Caco-2 (cell line): ENCODE measurements at regions not wholly inside any gene's neighbourhood (a gene's known extent, or its start where the extent isn't known, plus 50 kb on each side); places are given as distances from the start of the nearest gene placed in this dataset.

Experiments
- BruUV-seq: library from RNA; stranded (reverse); fragments of 400-500 nt; replicated peaks from 2 replicates; lab custom pipeline; 2021; lab: Mats Ljungman, UMichigan
- CTCF ChIA-PET: fragments of 300-600 bp; sonication (Branson Sonifier 250); formaldehyde crosslinking; loops from one replicate; lab custom pipeline; 2022; ENCODE audit warnings: antibody characterized with exemption; lab: Charles Lee
- POLR2A ChIA-PET: fragments of 300-600 bp; sonication (Branson Sonifier 250); formaldehyde crosslinking; loops from one replicate; lab custom pipeline; 2022; ENCODE audit warnings: antibody characterized with exemption; lab: Charles Lee
- DNase-seq, 2 experiments: peaks; one replicate each; pipeline versions ENCODE4 v3.0.0 to v3.0.0-alpha.2; 2020 to 2022
- H3K27me3 ChIP-seq: replicated peaks from 2 replicates; pipeline ENCODE4 v1.6.0; 2011; ENCODE audit warnings: low read length; ENCODE audit not compliant: control insufficient read depth, insufficient read depth
- H3K36me3 ChIP-seq: 2 replicates; pipeline ENCODE4 v1.5.1; 2011; ENCODE audit warnings: low read length; ENCODE audit not compliant: control insufficient read depth, insufficient read depth
- H3K4me1 ChIP-seq: fragments of 250-450 bp; sonication (Bioruptor Pico); 2 replicates; pipeline ENCODE4 v1.5.1; 2020; ENCODE audit warnings: mild to moderate bottlenecking
- H3K4me3 ChIP-seq: 2 replicates; pipeline ENCODE4 v1.5.1; 2011; ENCODE audit warnings: low read depth, mild to moderate bottlenecking, control low read depth, low read length
- H3K9me3 ChIP-seq: fragments of 250-450 bp; sonication (Bioruptor Pico); 2 replicates; pipeline ENCODE4 v1.5.1; 2020; ENCODE audit warnings: mild to moderate bottlenecking, moderate library complexity
- H3K27ac Mint-ChIP-seq: one replicate; pipeline ENCODE4 v1.8.0; 2022; ENCODE audit warnings: mixed read lengths; ENCODE audit not compliant: unreplicated experiment
- H3K27me3 Mint-ChIP-seq: one replicate; pipeline ENCODE4 v1.8.0; 2022; ENCODE audit warnings: mixed read lengths; ENCODE audit not compliant: insufficient read depth, unreplicated experiment
- H3K36me3 Mint-ChIP-seq: one replicate; pipeline ENCODE4 v1.8.0; 2022; ENCODE audit warnings: mild to moderate bottlenecking, mixed read lengths; ENCODE audit not compliant: insufficient read depth, unreplicated experiment
- H3K4me1 Mint-ChIP-seq: one replicate; pipeline ENCODE4 v1.8.0; 2022; ENCODE audit warnings: low read depth, mixed read lengths; ENCODE audit not compliant: unreplicated experiment
- H3K4me3 Mint-ChIP-seq: one replicate; pipeline ENCODE4 v1.8.0; 2022; ENCODE audit warnings: mild to moderate bottlenecking, moderate library complexity, mixed read lengths; ENCODE audit not compliant: unreplicated experiment
- H3K9me3 Mint-ChIP-seq: one replicate; pipeline ENCODE4 v1.8.0; 2022; ENCODE audit warnings: mixed read lengths; ENCODE audit not compliant: unreplicated experiment
- intact Hi-C: fragments of 100-400 bp; cut with micrococcal nuclease; formaldehyde crosslinking; loops from one replicate; pipeline ENCODE4 v1.10.0; 2022; ENCODE audit not compliant: unreplicated experiment
- TF ChIP-seq, protein P1 (sequence below), 2 experiments: fragments of 200-600 bp in 1 of 2; IDR thresholded peaks; 1 replicate in 1 of 2; 2 replicates in 1 of 2; pipeline versions ENCODE4 v1.5.1 to v1.8.0; 2011 to 2022; ENCODE audit warnings: antibody characterized with exemption in 1 of 2, control low read depth in 1 of 2, inconsistent platforms in 1 of 2, low read depth in 1 of 2, low read length in 1 of 2, mild to moderate bottlenecking in 1 of 2, moderate library complexity in 1 of 2; ENCODE audit not compliant: insufficient read depth in 1 of 2, severe bottlenecking in 1 of 2, unreplicated experiment in 1 of 2

DNA sequence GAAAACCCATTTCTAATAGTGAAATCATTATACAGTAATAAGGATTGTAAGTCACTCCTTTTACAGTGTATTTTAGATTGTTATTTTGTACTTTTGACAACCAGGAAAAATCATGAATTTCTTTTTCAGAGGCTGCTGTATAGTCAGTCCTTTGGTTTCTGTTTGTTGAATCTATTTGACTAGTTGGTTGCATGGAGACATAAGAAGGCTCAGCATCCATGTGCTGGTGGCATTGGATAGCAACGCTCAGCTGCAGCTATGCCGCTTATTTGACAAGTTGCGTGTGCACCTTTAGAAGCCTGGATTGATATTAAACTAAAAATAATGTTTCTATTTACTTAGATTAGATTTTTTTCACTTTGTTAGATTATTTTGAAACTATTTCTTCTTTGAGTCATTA lies 254.1 kb upstream of the SYT4 start:
- no peak overlapping the region for H3K4me3 Mint-ChIP-seq
- H3K27me3 ChIP-seq, result no peaks in the 10 kb centered on the region
- H3K9me3 Mint-ChIP-seq, result no peaks in the 10 kb centered on the region
- no peaks in the 10 kb centered on the region for H3K27me3 Mint-ChIP-seq
- TF ChIP-seq, protein P1, sequence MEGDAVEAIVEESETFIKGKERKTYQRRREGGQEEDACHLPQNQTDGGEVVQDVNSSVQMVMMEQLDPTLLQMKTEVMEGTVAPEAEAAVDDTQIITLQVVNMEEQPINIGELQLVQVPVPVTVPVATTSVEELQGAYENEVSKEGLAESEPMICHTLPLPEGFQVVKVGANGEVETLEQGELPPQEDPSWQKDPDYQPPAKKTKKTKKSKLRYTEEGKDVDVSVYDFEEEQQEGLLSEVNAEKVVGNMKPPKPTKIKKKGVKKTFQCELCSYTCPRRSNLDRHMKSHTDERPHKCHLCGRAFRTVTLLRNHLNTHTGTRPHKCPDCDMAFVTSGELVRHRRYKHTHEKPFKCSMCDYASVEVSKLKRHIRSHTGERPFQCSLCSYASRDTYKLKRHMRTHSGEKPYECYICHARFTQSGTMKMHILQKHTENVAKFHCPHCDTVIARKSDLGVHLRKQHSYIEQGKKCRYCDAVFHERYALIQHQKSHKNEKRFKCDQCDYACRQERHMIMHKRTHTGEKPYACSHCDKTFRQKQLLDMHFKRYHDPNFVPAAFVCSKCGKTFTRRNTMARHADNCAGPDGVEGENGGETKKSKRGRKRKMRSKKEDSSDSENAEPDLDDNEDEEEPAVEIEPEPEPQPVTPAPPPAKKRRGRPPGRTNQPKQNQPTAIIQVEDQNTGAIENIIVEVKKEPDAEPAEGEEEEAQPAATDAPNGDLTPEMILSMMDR (IDR thresholded peaks at IDR 0.05; ENCODE audit: insufficient read depth in 1 of 2, low read depth in 1 of 2, low read length in 1 of 2, severe bottlenecking in 1 of 2, unreplicated experiment in 1 of 2), result no peak
- H3K27ac Mint-ChIP-seq, result no peak overlapping the region
- H3K4me1 ChIP-seq, result no peaks in the 10 kb centered on the region
- H3K9me3 ChIP-seq, result no peaks in the 10 kb centered on the region
- H3K36me3 ChIP-seq, result no peaks in the 10 kb centered on the region
- no peaks in the 10 kb centered on the region for H3K4me1 Mint-ChIP-seq
- ChIA-PET POLR2A (no interaction called here), CTCF (no interaction called here)
- intact Hi-C loops, result no loop called here
- BruUV-seq, result no TSS peak
- no peaks in the 10 kb centered on the region for H3K36me3 Mint-ChIP-seq
- DNase-seq, result no peak
- no peak overlapping the region for H3K4me3 ChIP-seq

DNA sequence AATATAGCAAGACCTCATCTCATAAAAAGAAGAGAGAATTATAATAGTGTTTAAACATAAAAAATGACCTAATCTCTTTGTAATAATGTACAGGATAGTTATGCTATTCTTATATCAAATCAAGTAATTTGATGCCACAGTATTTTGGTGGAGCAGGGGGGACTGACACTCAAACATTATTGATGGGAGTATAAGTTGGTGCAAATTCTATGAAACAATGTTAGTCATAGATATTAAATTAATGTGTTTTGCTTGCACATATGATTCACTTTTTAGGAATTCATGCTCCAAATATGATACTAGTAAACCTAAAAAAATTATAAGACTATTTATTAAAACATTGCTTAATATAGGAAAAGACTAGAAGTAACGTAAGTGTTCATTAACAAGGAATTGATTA lies 256.1 kb upstream of the SYT4 start:
- no peak for DNase-seq
- H3K36me3 Mint-ChIP-seq, result no peaks in the 10 kb centered on the region
- Histone ChIP-seq H3K9me3 (no peaks in the 10 kb centered on the region), H3K36me3 (no peaks in the 10 kb centered on the region), H3K4me3 (no peak overlapping the region), H3K4me1 (no peaks in the 10 kb centered on the region), H3K27me3 (no peaks in the 10 kb centered on the region)
- H3K27me3 Mint-ChIP-seq, result peaks cover 2% of the 10 kb centered on the region
- intact Hi-C loops, result no loop called here
- BruUV-seq, result no TSS peak
- H3K4me1 Mint-ChIP-seq, result no peaks in the 10 kb centered on the region
- POLR2A ChIA-PET, result no interaction called here
- CTCF ChIA-PET, result no interaction called here
- no peak overlapping the region for H3K4me3 Mint-ChIP-seq
- H3K27ac Mint-ChIP-seq, result no peak overlapping the region
- TF ChIP-seq, protein P1 (IDR thresholded peaks at IDR 0.05; ENCODE audit: insufficient read depth in 1 of 2, low read depth in 1 of 2, low read length in 1 of 2, severe bottlenecking in 1 of 2, unreplicated experiment in 1 of 2), result no peak
- H3K9me3 Mint-ChIP-seq, result no peaks in the 10 kb centered on the region

DNA sequence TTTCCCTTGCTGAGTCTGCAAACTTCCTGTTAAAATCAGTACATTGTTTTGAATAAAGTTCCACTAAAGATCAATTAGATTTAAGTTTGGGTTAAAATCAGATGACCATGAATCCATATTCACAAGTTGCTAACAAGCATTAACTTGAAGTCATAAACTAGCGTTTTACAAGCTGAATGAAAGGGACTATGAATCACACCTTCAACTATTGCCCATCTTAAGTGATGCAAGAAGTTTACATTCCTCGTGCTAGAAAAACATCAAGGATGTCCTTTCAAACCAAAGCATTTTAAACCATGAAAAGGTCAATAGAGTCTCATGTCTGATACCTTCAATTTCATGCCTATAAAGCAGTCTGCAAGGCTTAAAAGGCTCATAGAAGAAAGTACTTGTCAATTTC lies 257.2 kb upstream of the SYT4 start:
- no TSS peak for BruUV-seq
- peaks cover 2% of the 10 kb centered on the region for H3K27me3 Mint-ChIP-seq
- intact Hi-C loops, result no loop called here
- TF ChIP-seq, protein P1 (IDR thresholded peaks at IDR 0.05; ENCODE audit: insufficient read depth in 1 of 2, low read depth in 1 of 2, low read length in 1 of 2, severe bottlenecking in 1 of 2, unreplicated experiment in 1 of 2), result no peak
- no peaks in the 10 kb centered on the region for H3K4me1 ChIP-seq
- ChIA-PET POLR2A (no interaction called here), CTCF (no interaction called here)
- H3K4me3 Mint-ChIP-seq, result no peak overlapping the region
- no peaks in the 10 kb centered on the region for H3K9me3 Mint-ChIP-seq
- H3K36me3 ChIP-seq, result no peaks in the 10 kb centered on the region
- H3K27me3 ChIP-seq, result no peaks in the 10 kb centered on the region
- H3K9me3 ChIP-seq, result no peaks in the 10 kb centered on the region
- H3K4me1 Mint-ChIP-seq, result no peaks in the 10 kb centered on the region
- H3K4me3 ChIP-seq, result no peak overlapping the region
- H3K27ac Mint-ChIP-seq, result no peak overlapping the region
- no peaks in the 10 kb centered on the region for H3K36me3 Mint-ChIP-seq
- DNase-seq, result no peak
